22Rv1 (cell line): ENCODE measurements at regions not wholly inside any gene's neighbourhood (a gene's known extent, or its start where the extent isn't known, plus 50 kb on each side); places are given as distances from the start of the nearest gene placed in this dataset.

ENCODE experiments used
- CTCF ChIP-seq: fragments of 450-650 bp; IDR thresholded peaks from 2 replicates; pipeline ENCODE4 v1.5.1; 2017; ENCODE audit warnings: mild to moderate bottlenecking
- ZFX ChIP-seq: fragments of 450-650 bp; IDR thresholded peaks from 2 replicates; pipeline ENCODE4 v1.6.1; 2017; ENCODE audit warnings: antibody characterized with exemption, borderline replicate concordance

DNA sequence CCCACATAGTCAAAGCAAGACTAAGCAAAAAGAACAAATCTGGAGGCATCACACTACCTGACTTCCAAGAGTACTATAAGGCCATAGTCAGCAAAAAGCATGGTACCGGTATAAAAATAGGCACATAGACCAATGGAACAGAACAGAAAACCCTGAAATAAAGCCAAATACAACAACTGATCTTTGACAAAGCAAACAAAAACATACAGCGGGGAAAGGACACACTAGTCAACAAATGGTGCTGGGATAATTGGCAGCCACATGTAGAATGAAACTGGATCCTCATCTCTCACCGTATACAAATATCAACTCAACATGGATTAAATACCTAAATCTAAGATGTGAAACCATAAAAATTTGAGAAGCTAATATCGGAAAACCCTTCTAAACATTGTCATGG, 819.3 kb upstream of the FRG1 start:
- TF ChIP-seq CTCF (no peak), ZFX (no peak)
